Keratinocyte (primary cell): ENCODE measurements at regions not wholly inside any gene's neighbourhood (a gene's known extent, or its start where the extent isn't known, plus 50 kb on each side); places are given as distances from the start of the nearest gene placed in this dataset.

Experiments used
- DNase-seq: peaks from one replicate; pipeline ENCODE4 v3.0.0-alpha.2; 2011; ENCODE audit warnings: low read depth, missing footprints, low spot score
- FAIRE-seq: peaks from 2 replicates; lab custom pipeline; 2011; peaks lifted over from hg19 to GRCh38; lab: Jason Lieb, UNC
- H2AFZ ChIP-seq: 2 replicates; pipeline ENCODE4 v1.6.0; 2012; ENCODE audit warnings: low read length, control low read depth, inconsistent platforms; ENCODE audit not compliant: control insufficient read depth
- H3K27ac ChIP-seq: 2 replicates; pipeline ENCODE4 v1.5.1; 2011; ENCODE audit warnings: low read length; ENCODE audit not compliant: control insufficient read depth, insufficient read depth
- H3K27me3 ChIP-seq: 3 replicates; pipeline ENCODE4 v1.6.0; 2011; ENCODE audit warnings: low read length; ENCODE audit not compliant: control insufficient read depth, insufficient read depth; ENCODE audit errors: extremely low read depth
- H3K36me3 ChIP-seq, 2 experiments: 2 replicates in 1 of 2; 3 replicates in 1 of 2; pipeline ENCODE4 v1.5.1; 2011; ENCODE audit warnings: low read length in 2 of 2, mild to moderate bottlenecking in 1 of 2; ENCODE audit not compliant: control insufficient read depth in 2 of 2, insufficient read depth in 2 of 2; ENCODE audit errors: extremely low read depth in 1 of 2
- H3K4me1 ChIP-seq: 3 replicates; pipeline ENCODE4 v1.5.1; 2011; ENCODE audit warnings: low read length; ENCODE audit not compliant: control insufficient read depth, insufficient read depth; ENCODE audit errors: extremely low read depth
- H3K4me2 ChIP-seq: 3 replicates; pipeline ENCODE4 v1.6.0; 2011; ENCODE audit warnings: low read depth, low read length; ENCODE audit not compliant: control insufficient read depth, insufficient read depth; ENCODE audit errors: extremely low read depth
- H3K4me3 ChIP-seq, 3 experiments: fragments of 200-600 bp in 1 of 3; sonication (generic) in 1 of 3; 2 replicates in 2 of 3; 3 replicates in 1 of 3; pipeline ENCODE4 v1.5.1; 2011 to 2016; ENCODE audit warnings: low read length in 3 of 3, mild to moderate bottlenecking in 3 of 3, control low read depth in 2 of 3, inconsistent platforms in 1 of 3, low read depth in 1 of 3, mixed read lengths in 1 of 3, mixed run types in 1 of 3, moderate library complexity in 1 of 3; ENCODE audit not compliant: control insufficient read depth in 2 of 3, insufficient read depth in 2 of 3; ENCODE audit errors: extremely low read depth in 1 of 3
- H3K79me2 ChIP-seq: 2 replicates; pipeline ENCODE4 v1.6.0; 2012; ENCODE audit warnings: low read length; ENCODE audit not compliant: control insufficient read depth, insufficient read depth
- H3K9ac ChIP-seq: 3 replicates; pipeline ENCODE4 v1.6.0; 2011; ENCODE audit warnings: low read length; ENCODE audit not compliant: control insufficient read depth, insufficient read depth; ENCODE audit errors: extremely low read depth
- H3K9me1 ChIP-seq: 3 replicates; pipeline ENCODE4 v1.6.0; 2011; ENCODE audit warnings: low read length; ENCODE audit not compliant: control insufficient read depth, insufficient read depth; ENCODE audit errors: extremely low read depth
- H3K9me3 ChIP-seq: 2 replicates; pipeline ENCODE4 v1.5.1; 2012; ENCODE audit warnings: low read depth, low read length; ENCODE audit not compliant: control insufficient read depth
- H4K20me1 ChIP-seq: 3 replicates; pipeline ENCODE4 v1.6.0; 2011; ENCODE audit warnings: low read length; ENCODE audit not compliant: control insufficient read depth, insufficient read depth; ENCODE audit errors: extremely low read depth
- CTCF ChIP-seq, 3 experiments: IDR thresholded peaks in 1 of 3; conservative IDR thresholded peaks in 1 of 3; optimal IDR thresholded peaks in 1 of 3; 2 replicates in 2 of 3; 3 replicates in 1 of 3; pipeline versions ENCODE3 to v1.5.1; 2011; ENCODE audit warnings: low read length in 3 of 3, mild to moderate bottlenecking in 3 of 3, moderate library complexity in 2 of 3, control low read depth in 1 of 3, inconsistent platforms in 1 of 3; ENCODE audit not compliant: insufficient read depth in 2 of 3; ENCODE audit errors: extremely low read depth in 1 of 3
- EZH2 ChIP-seq: IDR thresholded peaks from one replicate; pipeline ENCODE4 v1.6.1; 2012; ENCODE audit warnings: inconsistent platforms, mild to moderate bottlenecking, low read length, moderate library complexity
- dilution Hi-C: fragments of 300-500 bp; cut with MboI; formaldehyde crosslinking; loops from one replicate; pipeline ENCODE4 v1.7.0; 2020; ENCODE audit warnings: low sequenced_read_pairs; ENCODE audit not compliant: extremely low pct_ligation_motif_present

DNA sequence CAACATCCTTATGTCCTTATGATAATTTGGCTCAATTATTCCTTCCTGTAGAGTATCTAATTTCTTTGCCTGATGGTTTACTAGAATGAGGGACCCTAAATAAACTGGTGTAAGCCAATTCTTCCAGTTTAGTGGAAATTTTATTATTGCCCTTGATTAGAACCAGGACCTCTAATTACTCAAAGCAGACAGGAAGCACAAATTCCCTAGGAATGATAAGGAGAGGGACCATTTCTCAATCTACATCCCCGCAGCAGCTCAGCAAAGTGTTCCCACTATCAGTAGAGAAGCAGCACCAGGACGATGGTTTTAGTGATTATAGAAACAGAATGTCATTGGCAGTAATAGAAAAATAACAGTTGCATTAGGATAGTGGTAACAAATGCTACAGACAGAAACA, 97.1 kb downstream of the PLPPR4 start:
- DNase-seq (no peak), FAIRE-seq (no peak)
- Histone ChIP-seq H3K36me3 (no peaks in the 10 kb centered on the region), H3K4me1 (no peaks in the 10 kb centered on the region), H3K9me1 (no peaks in the 10 kb centered on the region), H3K27ac (no peak overlapping the region), H2AFZ (no peak overlapping the region), H4K20me1 (no peaks in the 10 kb centered on the region), H3K4me2 (no peak overlapping the region), H3K4me3 (no peak overlapping the region), H3K27me3 (no peaks in the 10 kb centered on the region), H3K79me2 (no peaks in the 10 kb centered on the region), H3K9me3 (no peaks in the 10 kb centered on the region), H3K9ac (no peak overlapping the region)
- TF ChIP-seq EZH2 (no peak), CTCF (optimal IDR thresholded peaks at IDR 0.05 in 1 of 3, IDR thresholded peaks at IDR 0.05 in 1 of 3, conservative IDR thresholded peaks at IDR 0.05 in 1 of 3; ENCODE audit: extremely low read depth in 1 of 3, insufficient read depth in 2 of 3, low read length in 3 of 3) (no peak)
- dilution Hi-C loops, result no loop called here

DNA sequence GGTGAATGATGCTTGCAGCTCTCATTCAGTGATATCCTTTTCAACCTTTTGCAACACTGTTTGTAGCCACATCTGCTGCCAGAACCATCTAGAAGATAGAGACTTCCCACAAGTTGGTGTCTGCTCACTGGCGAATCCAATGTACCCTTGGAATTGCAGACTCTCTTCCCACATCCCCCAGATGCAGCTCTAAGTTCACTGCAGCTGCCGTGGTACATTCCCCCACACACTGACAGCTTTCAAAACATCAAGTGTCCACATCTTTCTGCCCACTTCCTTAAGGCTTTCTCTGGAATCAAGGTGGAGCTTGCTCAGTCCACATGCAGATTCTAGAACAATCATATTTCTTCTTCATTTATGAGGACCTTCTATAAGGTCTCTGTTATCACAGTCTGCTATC, 99.2 kb downstream of the PLPPR4 start:
- H3K79me2 ChIP-seq, result no peaks in the 10 kb centered on the region
- TF ChIP-seq CTCF (optimal IDR thresholded peaks at IDR 0.05 in 1 of 3, IDR thresholded peaks at IDR 0.05 in 1 of 3, conservative IDR thresholded peaks at IDR 0.05 in 1 of 3; ENCODE audit: extremely low read depth in 1 of 3, insufficient read depth in 2 of 3, low read length in 3 of 3), result no peak
- no peak for TF ChIP-seq EZH2
- H3K27me3 ChIP-seq, result no peaks in the 10 kb centered on the region
- H3K4me1 ChIP-seq, result no peaks in the 10 kb centered on the region
- no peak overlapping the region for H3K4me3 ChIP-seq
- no peak overlapping the region for H3K4me2 ChIP-seq
- no peak overlapping the region for H2AFZ ChIP-seq
- dilution Hi-C loops, result no loop called here
- H3K36me3 ChIP-seq, result no peaks in the 10 kb centered on the region
- DNase-seq, result no peak
- H3K27ac ChIP-seq, result no peak overlapping the region
- H3K9ac ChIP-seq, result no peak overlapping the region
- FAIRE-seq, result no peak
- no peaks in the 10 kb centered on the region for H3K9me1 ChIP-seq
- no peaks in the 10 kb centered on the region for H3K9me3 ChIP-seq
- no peaks in the 10 kb centered on the region for H4K20me1 ChIP-seq
